ENCODE measurements at regions not wholly inside any gene's neighbourhood (a gene's known extent, or its start where the extent isn't known, plus 50 kb on each side); places are given as distances from the start of the nearest gene placed in this dataset.
A peak's percentile ranks its signal among the peaks of the same experiment; 100 is the strongest.

DNA sequence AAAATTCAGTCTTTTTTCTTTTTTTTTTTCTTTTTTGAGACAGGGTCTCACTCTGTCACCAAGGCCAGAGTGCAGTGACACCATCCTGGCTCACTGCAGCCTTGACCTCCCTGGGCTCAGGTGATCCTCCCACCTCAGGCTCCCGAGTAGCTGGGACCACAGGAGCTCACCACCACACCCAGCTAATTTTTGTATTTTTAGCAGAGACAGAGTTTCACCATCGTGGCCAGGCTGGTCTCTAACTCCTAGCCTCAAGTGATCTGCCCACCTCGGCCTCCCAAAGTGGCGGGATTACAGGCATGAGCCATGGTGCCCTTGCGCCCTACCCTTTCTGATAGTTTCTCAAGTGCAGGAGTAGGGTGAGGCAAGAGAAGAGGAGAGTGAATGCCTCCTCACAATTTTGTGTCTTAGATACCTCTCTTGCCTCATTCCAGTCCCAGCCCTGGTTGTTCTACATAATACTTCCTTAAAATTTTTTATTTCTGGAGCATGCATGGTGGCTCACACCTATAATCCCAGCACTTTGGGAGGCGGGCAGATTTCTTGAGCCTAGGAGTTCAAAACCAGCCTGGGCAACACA is 68.2 kb upstream of the CAB39 start:
- H3K9ac ChIP-seq (ENCODE audit: insufficient read length, low read depth), result no peak overlapping the region

DNA sequence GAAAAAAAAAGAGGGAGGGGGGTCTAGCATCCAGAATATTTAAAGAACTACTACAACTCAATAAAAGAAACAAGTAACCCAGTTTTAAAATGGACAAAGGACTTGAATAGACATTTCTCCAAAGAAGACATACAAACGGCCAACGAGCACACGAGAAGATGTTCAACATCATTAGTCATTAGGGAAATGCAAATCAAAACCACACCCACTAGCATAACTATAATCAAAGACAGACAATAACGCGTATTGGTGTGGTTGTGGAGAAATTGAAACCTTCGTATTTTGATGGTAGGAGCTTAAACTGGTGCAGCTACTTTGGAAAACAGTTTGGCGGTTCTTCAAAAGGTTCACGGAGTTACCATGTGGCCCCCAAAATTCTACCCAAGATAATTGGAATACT is 64.3 kb upstream of the CAB39 start:
- H3K4me3 ChIP-seq (ENCODE audit: insufficient read length, low read depth), result no peak overlapping the region
- no peaks in the 10 kb centered on the region for H3K27me3 ChIP-seq (ENCODE audit: insufficient read depth, insufficient read length)
- DNase-seq (ENCODE audit: low read depth, low spot score), result no peak
- no peak overlapping the region for H3K9ac ChIP-seq (ENCODE audit: insufficient read length, low read depth)
- TF ChIP-seq YY1 (IDR thresholded peaks at IDR 0.05; ENCODE audit: insufficient read depth, insufficient read length) (no peak), SUZ12 (IDR thresholded peaks at IDR 0.05; ENCODE audit: extremely low read depth, insufficient read depth, insufficient read length) (no peak), ZNF274 (IDR thresholded peaks at IDR 0.05; ENCODE audit: low read depth, low read length) (no peak)
- peaks cover 3% of the 10 kb centered on the region; the same call in 1 of the 2 replicates for H3K9me3 ChIP-seq (ENCODE audit: insufficient read depth, low read length)
- H3K4me1 ChIP-seq (ENCODE audit: insufficient read depth, insufficient read length), result no peaks in the 10 kb centered on the region
- H3K36me3 ChIP-seq (ENCODE audit: insufficient read depth, insufficient read length, low read length), result no peaks in the 10 kb centered on the region

More for the DNA sequence above, 68.2 kb upstream of the CAB39 start:
- Histone ChIP-seq H3K9me3 (ENCODE audit: insufficient read depth, low read length) (peaks cover 3% of the 10 kb centered on the region; the same call in 1 of the 2 replicates), H3K4me1 (ENCODE audit: insufficient read depth, insufficient read length) (no peaks in the 10 kb centered on the region), H3K36me3 (ENCODE audit: insufficient read depth, insufficient read length, low read length) (no peaks in the 10 kb centered on the region), H3K4me3 (ENCODE audit: insufficient read length, low read depth) (no peak overlapping the region), H3K27me3 (ENCODE audit: insufficient read depth, insufficient read length) (no peaks in the 10 kb centered on the region)
- TF ChIP-seq ZNF274 (IDR thresholded peaks at IDR 0.05; ENCODE audit: low read depth, low read length) (no peak), SUZ12 (IDR thresholded peaks at IDR 0.05; ENCODE audit: extremely low read depth, insufficient read depth, insufficient read length) (no peak), YY1 (IDR thresholded peaks at IDR 0.05; ENCODE audit: insufficient read depth, insufficient read length) (no peak)
- no peak for DNase-seq (ENCODE audit: low read depth, low spot score)

DNA sequence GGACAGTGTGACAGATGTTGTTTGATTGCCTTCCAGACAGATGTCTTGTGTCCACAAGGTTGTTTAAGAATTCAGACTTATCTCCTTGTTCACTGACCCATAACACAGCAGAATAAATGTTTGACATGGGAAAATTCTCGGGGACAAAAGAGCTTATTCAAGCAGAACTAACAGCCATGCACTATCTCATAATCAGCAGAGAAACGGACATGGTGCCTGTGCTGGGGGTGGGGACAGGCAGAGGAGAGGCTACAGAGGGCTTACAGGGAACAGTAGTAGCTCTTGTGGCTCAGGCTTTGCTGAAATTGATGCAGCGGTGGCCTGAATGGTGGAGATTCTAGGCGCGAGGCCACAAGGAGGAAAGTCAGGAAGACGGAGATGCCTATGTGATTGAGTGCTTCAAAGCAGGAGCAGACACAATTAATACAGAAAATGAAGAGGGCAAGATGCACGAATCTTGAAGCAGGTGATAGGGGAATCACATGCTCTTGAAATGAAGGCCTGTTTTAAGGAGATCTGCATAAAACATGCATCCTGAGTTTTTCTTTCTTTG is 62.0 kb upstream of the CAB39 start:
- DNase-seq (ENCODE audit: low read depth, low spot score), result no peak
- Histone ChIP-seq H3K27me3 (ENCODE audit: insufficient read depth, insufficient read length) (peaks cover 1% of the 10 kb centered on the region), H3K4me3 (ENCODE audit: insufficient read length, low read depth) (no peak overlapping the region), H3K4me1 (ENCODE audit: insufficient read depth, insufficient read length) (no peaks in the 10 kb centered on the region), H3K36me3 (ENCODE audit: insufficient read depth, insufficient read length, low read length) (no peaks in the 10 kb centered on the region), H3K9me3 (ENCODE audit: insufficient read depth, low read length) (peaks cover 3% of the 10 kb centered on the region; the same call in 1 of the 2 replicates), H3K9ac (ENCODE audit: insufficient read length, low read depth) (no peak overlapping the region)
- TF ChIP-seq YY1 (IDR thresholded peaks at IDR 0.05; ENCODE audit: insufficient read depth, insufficient read length) (no peak), SUZ12 (IDR thresholded peaks at IDR 0.05; ENCODE audit: extremely low read depth, insufficient read depth, insufficient read length) (no peak), ZNF274 (IDR thresholded peaks at IDR 0.05; ENCODE audit: low read depth, low read length) (no peak)

DNA sequence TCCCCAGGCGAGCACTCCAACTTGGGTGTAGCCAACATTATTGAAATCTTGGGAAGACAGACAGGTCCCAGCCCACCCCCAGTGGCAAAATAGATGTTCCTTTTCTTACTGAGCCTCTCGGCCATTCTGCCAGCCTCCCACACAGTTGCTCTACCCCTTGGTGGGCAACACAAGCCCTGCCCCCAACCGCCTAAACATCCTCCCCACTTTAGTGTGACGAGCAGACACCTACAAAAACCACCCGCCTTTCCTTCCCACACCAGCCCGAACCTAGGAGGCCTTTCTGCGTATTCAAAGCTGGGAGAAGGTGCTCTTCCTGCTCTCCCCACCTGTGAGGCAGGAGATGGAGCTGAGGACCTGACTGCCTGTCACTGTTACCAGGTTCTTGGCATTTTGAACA is 58.6 kb upstream of the CAB39 start:
- no peak overlapping the region for H3K4me3 ChIP-seq (ENCODE audit: insufficient read length, low read depth)
- TF ChIP-seq YY1 (IDR thresholded peaks at IDR 0.05; ENCODE audit: insufficient read depth, insufficient read length) (no peak), ZNF274 (IDR thresholded peaks at IDR 0.05; ENCODE audit: low read depth, low read length) (no peak), SUZ12 (IDR thresholded peaks at IDR 0.05; ENCODE audit: extremely low read depth, insufficient read depth, insufficient read length) (no peak)
- peaks cover 10% of the 10 kb centered on the region for H3K27me3 ChIP-seq (ENCODE audit: insufficient read depth, insufficient read length)
- DNase-seq (ENCODE audit: low read depth, low spot score), result no peak
- peaks cover 10% of the 10 kb centered on the region for H3K4me1 ChIP-seq (ENCODE audit: insufficient read depth, insufficient read length)
- H3K9me3 ChIP-seq (ENCODE audit: insufficient read depth, low read length), result no peaks in the 10 kb centered on the region
- no peaks in the 10 kb centered on the region for H3K36me3 ChIP-seq (ENCODE audit: insufficient read depth, insufficient read length, low read length)
- no peak overlapping the region for H3K9ac ChIP-seq (ENCODE audit: insufficient read length, low read depth)

DNA sequence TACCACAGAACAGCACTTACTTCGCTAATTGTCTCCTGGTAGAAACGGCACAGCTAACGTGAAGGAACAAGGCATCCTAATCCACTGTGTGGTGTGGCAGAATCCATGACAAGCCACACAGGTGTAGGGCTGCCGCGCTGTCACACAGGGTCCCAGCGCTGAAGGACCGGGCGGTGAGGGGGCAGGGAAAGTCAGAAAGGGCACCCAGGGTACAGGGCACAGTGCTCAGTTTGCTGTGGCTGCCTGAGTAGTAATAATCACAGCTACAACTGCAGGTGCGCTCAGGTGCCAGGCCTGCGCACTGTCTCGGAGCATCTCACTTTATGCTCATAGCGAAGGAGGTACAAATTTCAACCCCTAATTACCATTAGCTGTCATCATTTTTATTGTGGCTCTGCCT is 55.2 kb upstream of the CAB39 start:
- no peak overlapping the region for H3K4me3 ChIP-seq (ENCODE audit: insufficient read length, low read depth)
- TF ChIP-seq ZNF274 (IDR thresholded peaks at IDR 0.05; ENCODE audit: low read depth, low read length), result no peak
- no peak for TF ChIP-seq SUZ12 (IDR thresholded peaks at IDR 0.05; ENCODE audit: extremely low read depth, insufficient read depth, insufficient read length)
- no peak for TF ChIP-seq YY1 (IDR thresholded peaks at IDR 0.05; ENCODE audit: insufficient read depth, insufficient read length)
- H3K27me3 ChIP-seq (ENCODE audit: insufficient read depth, insufficient read length), result peaks cover 10% of the 10 kb centered on the region
- H3K9ac ChIP-seq (ENCODE audit: insufficient read length, low read depth), result no peak overlapping the region
- no peaks in the 10 kb centered on the region for H3K36me3 ChIP-seq (ENCODE audit: insufficient read depth, insufficient read length, low read length)
- H3K9me3 ChIP-seq (ENCODE audit: insufficient read depth, low read length), result no peaks in the 10 kb centered on the region
- H3K4me1 ChIP-seq (ENCODE audit: insufficient read depth, insufficient read length), result peaks cover 20% of the 10 kb centered on the region
- DNase-seq (ENCODE audit: low read depth, low spot score), result no peak

DNA sequence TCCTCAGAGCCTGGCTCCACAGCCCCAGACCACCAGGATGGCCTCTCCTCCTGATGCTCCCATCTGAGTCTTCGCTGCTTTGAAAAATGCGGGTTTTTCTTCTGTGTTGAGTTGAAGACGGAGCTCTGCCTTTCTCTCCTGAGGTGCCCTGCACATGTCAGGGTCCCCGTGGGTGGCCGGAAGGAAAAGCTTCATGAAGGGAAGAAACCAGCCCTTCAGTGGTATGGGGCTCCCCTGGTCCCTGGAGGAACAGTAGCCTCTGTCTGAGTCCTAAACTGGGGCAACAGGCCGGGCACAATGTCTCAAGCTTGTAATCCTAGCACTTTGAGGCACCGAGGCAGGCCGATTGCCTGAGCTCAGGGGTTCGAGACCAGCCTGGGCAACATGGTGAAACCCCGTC is 54.7 kb upstream of the CAB39 start:
- Histone ChIP-seq H3K4me3 (ENCODE audit: insufficient read length, low read depth) (no peak overlapping the region), H3K9me3 (ENCODE audit: insufficient read depth, low read length) (no peaks in the 10 kb centered on the region), H3K27me3 (ENCODE audit: insufficient read depth, insufficient read length) (peaks cover 10% of the 10 kb centered on the region), H3K36me3 (ENCODE audit: insufficient read depth, insufficient read length, low read length) (no peaks in the 10 kb centered on the region), H3K9ac (ENCODE audit: insufficient read length, low read depth) (no peak overlapping the region), H3K4me1 (ENCODE audit: insufficient read depth, insufficient read length) (peaks cover 20% of the 10 kb centered on the region)
- DNase-seq (ENCODE audit: low read depth, low spot score), result no peak
- no peak for TF ChIP-seq ZNF274 (IDR thresholded peaks at IDR 0.05; ENCODE audit: low read depth, low read length)
- no peak for TF ChIP-seq SUZ12 (IDR thresholded peaks at IDR 0.05; ENCODE audit: extremely low read depth, insufficient read depth, insufficient read length)
- TF ChIP-seq YY1 (IDR thresholded peaks at IDR 0.05; ENCODE audit: insufficient read depth, insufficient read length), result no peak

DNA sequence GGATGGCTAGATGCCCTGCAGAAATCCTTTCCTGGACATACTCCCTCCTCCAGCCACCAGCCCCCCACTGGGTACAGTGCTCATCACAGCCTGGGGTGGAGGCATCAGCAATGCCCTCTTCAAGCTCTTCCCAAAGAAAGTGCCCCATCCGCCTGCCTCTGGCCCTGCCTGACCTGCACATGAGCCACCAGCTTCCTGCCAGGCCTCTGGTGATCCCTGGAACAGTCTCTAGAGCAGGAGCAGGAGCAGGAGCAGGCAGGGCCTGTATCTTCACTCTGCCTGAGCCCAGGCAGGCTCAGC is 54.1 kb upstream of the CAB39 start:
- TF ChIP-seq YY1 (IDR thresholded peaks at IDR 0.05; ENCODE audit: insufficient read depth, insufficient read length) (no peak), SUZ12 (IDR thresholded peaks at IDR 0.05; ENCODE audit: extremely low read depth, insufficient read depth, insufficient read length) (no peak), ZNF274 (IDR thresholded peaks at IDR 0.05; ENCODE audit: low read depth, low read length) (no peak)
- Histone ChIP-seq H3K9me3 (ENCODE audit: insufficient read depth, low read length) (no peaks in the 10 kb centered on the region), H3K4me3 (ENCODE audit: insufficient read length, low read depth) (no peak overlapping the region), H3K36me3 (ENCODE audit: insufficient read depth, insufficient read length, low read length) (no peaks in the 10 kb centered on the region), H3K9ac (ENCODE audit: insufficient read length, low read depth) (peak overlapping the region; percentile 3), H3K27me3 (ENCODE audit: insufficient read depth, insufficient read length) (peaks cover 10% of the 10 kb centered on the region), H3K4me1 (ENCODE audit: insufficient read depth, insufficient read length) (peaks cover 20% of the 10 kb centered on the region)
- no peak for DNase-seq (ENCODE audit: low read depth, low spot score)
